Cardiac septum (tissue), 1 donor: ENCODE measurements at regions not wholly inside any gene's neighbourhood (a gene's known extent, or its start where the extent isn't known, plus 50 kb on each side); places are given as distances from the start of the nearest gene placed in this dataset.

ENCODE experiments used
- DNase-seq: peaks from one replicate; pipeline ENCODE4 v3.0.0-alpha.2; 2020; ENCODE audit warnings: low spot score
- intact Hi-C: fragments of 100-400 bp; cut with DNase I; formaldehyde crosslinking; loops from one replicate; pipeline ENCODE4 v1.14.0; 2022
- donor health status: DM: no; HTN: no; CAD: no.

- intact Hi-C loops = no loop called here
- no peak for DNase-seq
Observed at GRCh38 chr12:63326260-63326659, 175.3 kb upstream of the AVPR1A start.

- no peak for DNase-seq
- intact Hi-C loops = no loop called here
Observed at GRCh38 chr12:63325757-63326156, 174.8 kb upstream of the AVPR1A start.

- intact Hi-C loops = no loop called here
- no peak for DNase-seq
Observed at GRCh38 chr12:63323942-63324341, 172.9 kb upstream of the AVPR1A start.

- no peak for DNase-seq
- intact Hi-C loops = no loop called here
Observed at GRCh38 chr12:63321373-63321772, 170.4 kb upstream of the AVPR1A start.

- DNase-seq = no peak
- intact Hi-C loops = no loop called here
Observed at GRCh38 chr12:63319936-63320633, 169.1 kb upstream of the AVPR1A start.

GRCh38 chr12:63319386-63319785 is 168.4 kb upstream of the AVPR1A start:
- no peak for DNase-seq
- intact Hi-C loops = no loop called here

- intact Hi-C loops = no loop called here
- DNase-seq = no peak
Observed at GRCh38 chr12:63318933-63319332, 167.9 kb upstream of the AVPR1A start.

GRCh38 chr12:63318313-63318712 is 167.3 kb upstream of the AVPR1A start:
- no peak for DNase-seq
- intact Hi-C loops = no loop called here

- intact Hi-C loops = no loop called here
- DNase-seq = no peak
Observed at GRCh38 chr12:63317880-63318279, 166.9 kb upstream of the AVPR1A start.

- no peak for DNase-seq
- intact Hi-C loops = no loop called here
Observed at GRCh38 chr12:63317286-63317846, 166.4 kb upstream of the AVPR1A start.

- DNase-seq = no peak
- intact Hi-C loops = no loop called here
Observed at GRCh38 chr12:63313139-63313538, 162.1 kb upstream of the AVPR1A start.

GRCh38 chr12:63308671-63309070 is 157.7 kb upstream of the AVPR1A start:
- intact Hi-C loops = loop anchor here (10.0 kb wide), 1 partner anchor 154 kb away; the partner anchor contains the start of gene AVPR1A

GRCh38 chr12:63307849-63308248 is 156.8 kb upstream of the AVPR1A start:
- intact Hi-C loops = loop anchor here (10.0 kb wide), 1 partner anchor 153 kb away; the partner anchor contains the start of gene AVPR1A
- DNase-seq = no peak

More at GRCh38 chr12:63308671-63309070, 157.7 kb upstream of the AVPR1A start:
- DNase-seq = no peak

- no peak for DNase-seq
- intact Hi-C loops = loop anchor here (10.0 kb wide), 1 partner anchor 151 kb away; the partner anchor contains the start of gene AVPR1A
Observed at GRCh38 chr12:63305901-63306875, 155.2 kb upstream of the AVPR1A start.

GRCh38 chr12:63304887-63305316 is 153.9 kb upstream of the AVPR1A start:
- intact Hi-C loops = loop anchor here (10.0 kb wide), 1 partner anchor 150 kb away; the partner anchor contains the start of gene AVPR1A
- DNase-seq = no peak

- intact Hi-C loops = loop anchor here (10.0 kb wide), 1 partner anchor 148 kb away; the partner anchor contains the start of gene AVPR1A
- no peak for DNase-seq
Observed at GRCh38 chr12:63302941-63303536, 152.0 kb upstream of the AVPR1A start.

- DNase-seq = no peak
- intact Hi-C loops = loop anchor here (10.0 kb wide), 1 partner anchor 148 kb away; the partner anchor contains the start of gene AVPR1A
Observed at GRCh38 chr12:63302269-63302940, 151.4 kb upstream of the AVPR1A start.

GRCh38 chr12:63301311-63301710 is 150.3 kb upstream of the AVPR1A start:
- no peak for DNase-seq
- intact Hi-C loops = loop anchor here (10.0 kb wide), 1 partner anchor 147 kb away; the partner anchor contains the start of gene AVPR1A

GRCh38 chr12:63298386-63298930 is 147.5 kb upstream of the AVPR1A start:
- intact Hi-C loops = no loop called here
- DNase-seq = no peak
